OCI-LY3 (cell line): ENCODE measurements at regions not wholly inside any gene's neighbourhood (a gene's known extent, or its start where the extent isn't known, plus 50 kb on each side); places are given as distances from the start of the nearest gene placed in this dataset.

ENCODE experiments used
- H2AFZ ChIP-seq: fragments of 200-600, 300-600 bp; shearing (Covaris generic); 2 replicates; pipeline ENCODE4 v1.6.0; 2014; ENCODE audit warnings: antibody characterized with exemption, low read depth, low read length
- H3K27ac ChIP-seq: fragments of 200-600, 300-600 bp; sonication (generic); 2 replicates; pipeline ENCODE4 v1.5.1; 2014; ENCODE audit warnings: mild to moderate bottlenecking, low read length, moderate library complexity, mixed read lengths
- H3K27me3 ChIP-seq: fragments of 200-600, 300-600 bp; sonication (generic); 2 replicates; pipeline ENCODE4 v1.6.1; 2014; ENCODE audit warnings: low read depth, low read length, mixed read lengths
- H3K36me3 ChIP-seq: fragments of 200-600, 300-600 bp; sonication (generic); replicated peaks from 2 replicates; pipeline ENCODE3; 2014; ENCODE audit warnings: low read depth, low read length, mixed read lengths
- H3K4me1 ChIP-seq: fragments of 300-600, 200-600 bp; sonication (generic); 2 replicates; pipeline ENCODE4 v1.6.1; 2014; ENCODE audit warnings: low read length, mixed read lengths
- H3K4me2 ChIP-seq: fragments of 200-600, 300-600 bp; sonication (generic); 2 replicates; pipeline ENCODE4 v1.6.1; 2014; ENCODE audit warnings: low read length, mixed read lengths
- H3K4me3 ChIP-seq: fragments of 300-600, 200-600 bp; sonication (generic); 2 replicates; pipeline ENCODE4 v1.5.1; 2014; ENCODE audit warnings: antibody characterized with exemption, mild to moderate bottlenecking, low read length, moderate library complexity
- H3K79me2 ChIP-seq: fragments of 300-600, 200-600 bp; shearing (Covaris generic); 2 replicates; pipeline ENCODE4 v1.6.1; 2014; ENCODE audit warnings: mild to moderate bottlenecking, low read length, mixed read lengths
- H3K9ac ChIP-seq: fragments of 300-600, 200-600 bp; shearing (Covaris generic); 2 replicates; pipeline ENCODE4 v1.6.0; 2014; ENCODE audit warnings: mild to moderate bottlenecking, low read length, moderate library complexity
- H3K9me3 ChIP-seq: fragments of 200-600, 300-600 bp; shearing (Covaris generic); 2 replicates; pipeline ENCODE4 v1.6.1; 2014; ENCODE audit warnings: low read length, mixed read lengths; ENCODE audit not compliant: insufficient read depth
- H4K20me1 ChIP-seq: fragments of 200-600, 300-600 bp; sonication (generic); 2 replicates; pipeline ENCODE4 v1.6.1; 2016; ENCODE audit warnings: low read length, mixed read lengths; ENCODE audit not compliant: insufficient read depth
- CTCF ChIP-seq: fragments of 200-600, 300-600 bp; sonication (generic); IDR thresholded peaks from 2 replicates; pipeline ENCODE4 v1.5.1; 2014; ENCODE audit warnings: antibody characterized with exemption, low read length, low read depth
- EZH2phosphoT487 ChIP-seq: fragments of 200-600 bp; shearing (Covaris generic); IDR thresholded peaks from 2 replicates; pipeline ENCODE4 v1.6.1; 2018; ENCODE audit warnings: antibody characterized with exemption, mixed run types, low read depth

- Histone ChIP-seq H3K9me3 (no peaks in the 10 kb centered on the region), H4K20me1 (no peaks in the 10 kb centered on the region), H2AFZ (no peak overlapping the region), H3K36me3 (no peaks in the 10 kb centered on the region), H3K4me2 (no peak overlapping the region), H3K79me2 (no peaks in the 10 kb centered on the region), H3K4me1 (no peaks in the 10 kb centered on the region), H3K9ac (no peak overlapping the region), H3K4me3 (no peak overlapping the region), H3K27ac (no peak overlapping the region), H3K27me3 (no peaks in the 10 kb centered on the region)
- TF ChIP-seq CTCF: no peak
- TF ChIP-seq EZH2phosphoT487: no peak
Measured at GRCh38 chr3:61442696-61443095, 118.7 kb upstream of the PTPRG start.

- H3K36me3 ChIP-seq: no peaks in the 10 kb centered on the region
- no peak overlapping the region for H3K4me3 ChIP-seq
- H3K4me1 ChIP-seq: no peaks in the 10 kb centered on the region
- no peak overlapping the region for H3K27ac ChIP-seq
- H3K9ac ChIP-seq: no peak overlapping the region
- no peak overlapping the region for H3K4me2 ChIP-seq
- no peaks in the 10 kb centered on the region for H3K9me3 ChIP-seq
- peak; percentile 37; the same call in 1 of the 2 replicates for TF ChIP-seq CTCF
- no peak for TF ChIP-seq EZH2phosphoT487
- H3K27me3 ChIP-seq: no peaks in the 10 kb centered on the region
- H2AFZ ChIP-seq: no peak overlapping the region
- H3K79me2 ChIP-seq: no peaks in the 10 kb centered on the region
- no peaks in the 10 kb centered on the region for H4K20me1 ChIP-seq
Measured at GRCh38 chr3:61443886-61444285, 117.5 kb upstream of the PTPRG start.

DNA sequence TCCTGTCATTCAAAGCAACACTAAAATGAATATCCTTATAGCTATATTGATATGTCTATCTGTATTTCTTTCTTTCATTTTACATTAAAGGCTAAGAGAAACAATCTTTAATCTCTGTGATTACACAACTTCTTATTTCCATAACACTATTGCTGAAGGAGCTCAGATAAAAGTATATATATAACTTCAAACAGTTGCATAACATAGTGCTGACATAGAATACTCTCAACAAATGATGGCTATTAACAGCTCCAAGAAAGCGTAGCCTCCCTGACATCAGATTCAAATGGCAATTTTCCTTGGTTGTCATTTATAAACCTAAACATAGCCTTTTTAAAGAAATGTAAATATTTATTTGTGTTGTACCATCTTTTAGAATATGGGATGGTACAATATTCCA, 116.6 kb upstream of the PTPRG start:
- Histone ChIP-seq H4K20me1 (no peaks in the 10 kb centered on the region), H3K4me3 (no peak overlapping the region), H3K27ac (no peak overlapping the region), H3K9ac (no peak overlapping the region), H3K4me1 (peaks cover 2% of the 10 kb centered on the region), H3K4me2 (no peak overlapping the region), H3K79me2 (no peaks in the 10 kb centered on the region), H2AFZ (no peak overlapping the region), H3K9me3 (no peaks in the 10 kb centered on the region), H3K27me3 (no peaks in the 10 kb centered on the region), H3K36me3 (no peaks in the 10 kb centered on the region)
- TF ChIP-seq CTCF (no peak), EZH2phosphoT487 (no peak)

- H2AFZ ChIP-seq: no peak overlapping the region
- no peaks in the 10 kb centered on the region for H3K27me3 ChIP-seq
- H3K4me1 ChIP-seq: peaks cover 9% of the 10 kb centered on the region
- H3K36me3 ChIP-seq: no peaks in the 10 kb centered on the region
- H3K4me2 ChIP-seq: no peak overlapping the region
- H4K20me1 ChIP-seq: no peaks in the 10 kb centered on the region
- H3K79me2 ChIP-seq: no peaks in the 10 kb centered on the region
- no peaks in the 10 kb centered on the region for H3K9me3 ChIP-seq
- no peak overlapping the region for H3K9ac ChIP-seq
- H3K4me3 ChIP-seq: no peak overlapping the region
- no peak overlapping the region for H3K27ac ChIP-seq
- TF ChIP-seq EZH2phosphoT487 (no peak), CTCF (no peak)
Measured at GRCh38 chr3:61445924-61446323, 115.4 kb upstream of the PTPRG start.
